ENCODE measurements at regions not wholly inside any gene's neighbourhood (a gene's known extent, or its start where the extent isn't known, plus 50 kb on each side); places are given as distances from the start of the nearest gene placed in this dataset.
"Not testable (repeated sequence)": the region's sequence is repeated elsewhere in the genome, so short reads cannot be mapped to it uniquely, and the experiment has no call there.

DNA sequence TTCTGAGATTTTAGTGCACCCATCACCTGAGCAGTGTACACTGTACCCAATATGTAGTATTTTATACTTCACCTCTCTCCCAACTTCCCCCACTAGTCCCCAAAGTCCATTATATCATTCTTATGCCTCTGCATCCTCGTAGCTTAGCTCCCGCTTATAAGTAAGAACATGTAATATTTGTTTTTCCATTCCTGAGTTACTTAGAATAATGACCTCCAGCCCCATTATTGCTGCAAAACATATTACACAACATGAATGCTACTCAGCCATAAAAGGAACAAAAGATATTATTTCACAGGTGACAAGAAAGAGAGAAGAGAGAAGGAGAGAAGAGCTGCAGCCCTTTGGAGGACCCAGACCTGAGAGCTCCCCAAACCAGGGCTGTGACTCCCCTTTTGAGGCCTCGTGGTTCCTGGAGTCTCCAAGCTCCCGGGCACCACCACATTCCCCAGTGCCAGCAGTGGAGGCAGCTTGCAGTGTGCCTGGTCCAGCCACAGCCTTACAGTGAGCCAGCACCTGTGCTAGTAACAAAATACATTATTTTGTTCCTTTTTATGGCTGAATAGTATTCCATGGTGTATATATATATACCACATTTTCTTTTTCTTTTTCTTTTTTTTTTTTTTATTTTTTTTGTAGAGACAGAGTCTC, 194.5 kb upstream of the DAB2 start:
- DNase-seq (ENCODE audit: low read depth): no peak
- H3K4me3 ChIP-seq (ENCODE audit: low read depth, low read length): no peak overlapping the region
- TF ChIP-seq, protein P1, sequence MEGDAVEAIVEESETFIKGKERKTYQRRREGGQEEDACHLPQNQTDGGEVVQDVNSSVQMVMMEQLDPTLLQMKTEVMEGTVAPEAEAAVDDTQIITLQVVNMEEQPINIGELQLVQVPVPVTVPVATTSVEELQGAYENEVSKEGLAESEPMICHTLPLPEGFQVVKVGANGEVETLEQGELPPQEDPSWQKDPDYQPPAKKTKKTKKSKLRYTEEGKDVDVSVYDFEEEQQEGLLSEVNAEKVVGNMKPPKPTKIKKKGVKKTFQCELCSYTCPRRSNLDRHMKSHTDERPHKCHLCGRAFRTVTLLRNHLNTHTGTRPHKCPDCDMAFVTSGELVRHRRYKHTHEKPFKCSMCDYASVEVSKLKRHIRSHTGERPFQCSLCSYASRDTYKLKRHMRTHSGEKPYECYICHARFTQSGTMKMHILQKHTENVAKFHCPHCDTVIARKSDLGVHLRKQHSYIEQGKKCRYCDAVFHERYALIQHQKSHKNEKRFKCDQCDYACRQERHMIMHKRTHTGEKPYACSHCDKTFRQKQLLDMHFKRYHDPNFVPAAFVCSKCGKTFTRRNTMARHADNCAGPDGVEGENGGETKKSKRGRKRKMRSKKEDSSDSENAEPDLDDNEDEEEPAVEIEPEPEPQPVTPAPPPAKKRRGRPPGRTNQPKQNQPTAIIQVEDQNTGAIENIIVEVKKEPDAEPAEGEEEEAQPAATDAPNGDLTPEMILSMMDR (IDR thresholded peaks at IDR 0.05; ENCODE audit: insufficient read depth, low read length): no peak

DNA sequence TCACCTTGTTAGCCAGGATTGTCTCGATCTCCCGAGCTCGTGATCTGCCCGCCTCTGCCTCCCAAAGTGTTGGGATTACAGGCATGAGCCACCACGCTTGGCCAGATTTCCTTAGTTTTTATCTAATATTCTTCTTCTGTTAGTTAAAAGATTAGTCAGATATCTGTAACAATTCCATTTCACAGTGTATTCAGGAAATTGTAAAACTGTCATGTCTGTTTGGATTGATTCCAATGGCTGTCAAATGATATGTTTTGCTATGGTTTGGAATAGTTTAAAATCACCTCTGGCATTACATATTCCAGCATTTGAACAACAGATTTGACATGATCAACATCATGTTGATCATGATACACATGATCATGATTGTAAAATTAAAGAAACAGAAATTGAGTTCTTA, 193.6 kb upstream of the DAB2 start:
- no peak for DNase-seq (ENCODE audit: low read depth)
- no peak overlapping the region for H3K4me3 ChIP-seq (ENCODE audit: low read depth, low read length)
- TF ChIP-seq, protein P1 (IDR thresholded peaks at IDR 0.05; ENCODE audit: insufficient read depth, low read length): no peak

DNA sequence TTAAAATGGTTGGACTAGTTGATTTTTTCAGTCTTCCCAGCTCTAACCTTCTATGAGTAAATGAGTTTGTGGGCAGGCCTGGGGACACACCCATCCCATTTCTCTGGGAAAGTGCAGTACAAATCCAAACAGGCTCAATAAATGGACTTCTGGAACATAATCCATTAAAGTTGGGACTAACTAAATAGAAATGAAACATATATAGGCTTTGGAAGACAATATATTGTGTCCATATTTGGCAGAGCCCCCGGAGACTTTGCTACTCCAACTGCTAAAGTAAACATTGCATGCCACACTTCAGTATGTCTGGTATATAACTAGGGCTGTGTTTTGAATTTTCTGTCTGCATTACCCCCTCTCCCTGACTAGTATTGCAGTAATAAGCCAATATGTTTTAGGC, 191.4 kb upstream of the DAB2 start:
- H3K4me3 ChIP-seq (ENCODE audit: low read depth, low read length): no peak overlapping the region
- TF ChIP-seq, protein P1 (IDR thresholded peaks at IDR 0.05; ENCODE audit: insufficient read depth, low read length): no peak
- no peak for DNase-seq (ENCODE audit: low read depth)

DNA sequence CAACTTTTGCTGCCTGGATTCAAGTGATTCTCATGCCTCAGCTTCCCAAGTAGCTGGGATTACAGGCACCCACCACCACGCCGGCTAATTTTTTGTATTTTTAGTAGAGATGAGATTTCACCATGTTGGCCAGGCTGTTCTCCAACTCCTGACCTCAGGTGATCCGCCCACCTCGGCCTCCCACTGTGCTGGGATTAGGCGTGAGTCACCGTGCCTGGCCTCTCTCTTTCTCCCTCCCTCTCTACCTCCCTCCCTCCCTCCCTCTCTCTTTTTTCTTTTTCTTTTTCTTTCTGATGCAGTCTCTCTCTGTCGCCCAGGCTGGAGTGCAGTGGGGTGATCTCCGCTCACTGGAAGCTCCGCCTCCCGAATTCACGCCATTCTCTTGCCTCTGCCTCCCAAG, 186.3 kb upstream of the DAB2 start:
- not testable (repeated sequence) for H3K4me3 ChIP-seq (ENCODE audit: low read depth, low read length); DNase-seq (ENCODE audit: low read depth)

DNA sequence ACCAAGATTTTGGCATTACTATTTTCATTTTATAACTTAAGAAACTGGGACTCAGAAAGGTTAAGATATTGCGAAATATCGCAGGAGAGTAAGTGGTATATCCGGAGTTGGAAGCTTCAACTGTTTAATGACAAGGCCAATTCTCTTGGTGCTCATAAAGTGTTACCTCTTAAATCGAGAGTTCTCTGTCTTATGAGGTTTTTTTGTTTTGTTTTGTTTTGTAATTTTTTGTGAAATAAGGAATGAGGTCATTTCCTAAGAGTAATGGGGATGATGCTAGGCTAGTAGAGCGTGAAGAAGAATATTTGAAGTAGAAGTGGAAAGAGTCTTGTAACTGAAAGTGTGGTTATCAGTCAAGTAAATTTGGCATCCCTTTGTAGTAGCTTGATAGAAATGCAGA, 183.2 kb upstream of the DAB2 start:
- no peak for DNase-seq (ENCODE audit: low read depth)
- TF ChIP-seq, protein P1 (IDR thresholded peaks at IDR 0.05; ENCODE audit: insufficient read depth, low read length): no peak

DNA sequence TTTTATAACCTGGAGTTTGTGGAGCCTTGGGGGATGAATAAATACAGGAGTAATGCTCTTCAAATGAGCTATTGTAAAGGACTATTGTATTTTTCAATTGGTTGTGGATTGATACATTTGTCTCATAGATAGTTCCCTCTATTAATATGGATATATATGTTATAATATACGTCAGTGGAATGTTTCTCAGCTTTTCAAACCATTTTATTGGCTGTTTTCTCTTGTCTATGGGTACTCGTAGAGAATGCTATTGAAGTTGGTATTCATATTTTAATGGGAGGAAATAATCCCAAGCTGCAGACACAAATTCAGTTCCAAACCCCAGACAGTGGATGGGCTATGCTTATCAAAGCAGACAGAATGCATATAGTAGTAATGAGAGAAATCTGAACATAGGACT, 181.8 kb upstream of the DAB2 start:
- no peak overlapping the region for H3K4me3 ChIP-seq (ENCODE audit: low read depth, low read length)
- no peak for DNase-seq (ENCODE audit: low read depth)
- TF ChIP-seq, protein P1 (IDR thresholded peaks at IDR 0.05; ENCODE audit: insufficient read depth, low read length): no peak

More for the DNA sequence above, 183.2 kb upstream of the DAB2 start:
- H3K4me3 ChIP-seq (ENCODE audit: low read depth, low read length): no peak overlapping the region

DNA sequence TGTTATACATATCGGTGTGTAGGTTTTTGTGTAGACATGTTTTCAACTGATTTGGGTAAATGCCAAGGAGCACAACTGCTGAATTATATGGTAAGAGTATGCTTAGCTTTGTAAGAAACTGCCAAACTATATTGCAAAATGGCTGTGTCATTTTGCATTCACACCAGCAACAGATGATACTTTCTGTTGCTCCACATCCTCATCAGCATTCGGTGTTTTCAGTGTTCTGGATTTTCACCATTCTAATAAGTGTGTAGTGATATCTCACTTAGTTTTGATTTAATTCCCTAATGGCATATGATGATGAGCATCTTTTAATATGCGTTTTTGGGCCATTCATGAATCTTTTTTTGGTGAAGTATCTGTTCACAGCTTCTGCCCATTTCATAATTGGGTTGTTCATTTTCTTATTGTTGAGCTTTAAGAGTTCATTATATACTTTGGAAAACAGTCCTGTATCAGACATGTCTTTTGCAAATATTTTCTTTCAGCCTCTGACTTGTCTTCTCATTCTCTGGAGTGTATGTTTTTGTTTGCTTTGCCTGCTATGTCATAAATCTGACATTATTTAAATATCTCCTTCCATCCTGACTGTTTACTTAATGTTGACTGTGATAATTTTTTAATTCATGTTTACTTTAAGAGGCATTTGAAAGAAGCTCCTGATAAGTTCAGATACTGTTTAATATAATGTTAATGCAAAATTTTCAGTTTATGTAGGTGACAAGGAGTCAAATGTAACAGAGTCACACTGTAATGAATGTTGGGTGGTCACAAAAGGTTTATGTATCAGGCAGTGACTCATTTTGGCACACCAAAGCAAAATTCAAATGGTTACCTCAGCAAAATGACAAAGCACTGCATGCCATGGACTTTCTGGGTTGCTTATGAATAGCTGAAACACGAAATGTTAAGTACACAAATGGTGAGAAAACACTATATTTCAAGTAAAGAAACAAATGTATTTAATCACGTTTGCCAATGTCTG, 181.1 kb upstream of the DAB2 start:
- H3K4me3 ChIP-seq (ENCODE audit: low read depth, low read length): no peak overlapping the region
- DNase-seq (ENCODE audit: low read depth): peak; percentile 51
- TF ChIP-seq, protein P1 (IDR thresholded peaks at IDR 0.05; ENCODE audit: insufficient read depth, low read length): no peak

All from fibroblast of the aortic adventitia (primary cell).